Duodenal mucosa (tissue), 2 donors: ENCODE measurements at regions not wholly inside any gene's neighbourhood (a gene's known extent, or its start where the extent isn't known, plus 50 kb on each side); places are given as distances from the start of the nearest gene placed in this dataset.

Experiments used
- H3K27ac ChIP-seq: one replicate; pipeline ENCODE4 v1.7.0; 2013; ENCODE audit warnings: low read depth, low read length
- H3K27me3 ChIP-seq, 2 donors: one replicate each; pipeline ENCODE4 v1.7.0; 2013; ENCODE audit warnings: low read length in 2 of 2, control low read depth in 1 of 2; ENCODE audit not compliant: insufficient read depth in 2 of 2, control insufficient read depth in 1 of 2
- H3K36me3 ChIP-seq, 2 donors: one replicate each; pipeline ENCODE4 v1.7.0; 2013; ENCODE audit warnings: low read length in 2 of 2, control low read depth in 1 of 2; ENCODE audit not compliant: insufficient read depth in 2 of 2, control insufficient read depth in 1 of 2
- H3K4me1 ChIP-seq, 2 donors: one replicate each; pipeline ENCODE4 v1.7.0; 2013; ENCODE audit warnings: low read length in 2 of 2, control low read depth in 1 of 2; ENCODE audit not compliant: insufficient read depth in 2 of 2, control insufficient read depth in 1 of 2
- H3K4me3 ChIP-seq, 2 donors: one replicate each; pipeline ENCODE4 v1.7.0; 2013; ENCODE audit warnings: low read length in 2 of 2, low read depth in 1 of 2
- H3K9ac ChIP-seq, 2 donors: one replicate each; pipeline ENCODE4 v1.7.0; 2013; ENCODE audit warnings: low read length in 2 of 2, low read depth in 1 of 2
- H3K9me3 ChIP-seq, 2 donors: one replicate each; pipeline ENCODE4 v1.7.0; 2013; ENCODE audit warnings: low read length in 2 of 2, control low read depth in 1 of 2; ENCODE audit not compliant: control insufficient read depth in 1 of 2

DNA sequence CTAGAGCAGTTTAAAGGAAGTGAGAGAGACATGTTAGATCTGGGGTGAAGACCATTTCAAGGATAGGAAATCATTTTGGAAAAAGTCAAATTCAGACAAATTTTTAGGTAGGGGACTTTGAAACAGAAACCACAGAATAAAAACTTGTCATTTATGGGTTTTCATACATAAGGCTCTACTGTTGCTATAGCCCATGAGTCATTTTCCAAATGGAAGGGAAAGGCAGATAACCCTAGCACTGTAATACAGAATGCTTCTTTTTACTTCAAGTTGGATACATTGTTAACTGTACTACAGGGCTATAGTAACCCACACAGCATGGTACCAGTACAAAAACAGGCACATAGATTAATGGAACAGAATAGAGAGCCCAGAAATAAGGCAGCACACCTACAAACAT, 455.4 kb downstream of the EBF1 start:
- Histone ChIP-seq H3K9me3 (no peaks in the 10 kb centered on the region), H3K27me3 (no peaks in the 10 kb centered on the region), H3K4me3 (no peak overlapping the region), H3K36me3 (no peaks in the 10 kb centered on the region), H3K4me1 (peaks cover 0 to 3% of the 10 kb centered on the region in 2 donors), H3K9ac (no peak overlapping the region), H3K27ac (no peak overlapping the region)

- Histone ChIP-seq H3K27me3 (no peaks in the 10 kb centered on the region), H3K9me3 (no peaks in the 10 kb centered on the region), H3K4me3 (no peak overlapping the region), H3K4me1 (peaks cover 0 to 3% of the 10 kb centered on the region in 2 donors), H3K36me3 (no peaks in the 10 kb centered on the region), H3K9ac (no peak overlapping the region), H3K27ac (no peak overlapping the region)
Measured at GRCh38 chr5:158643840-158644239, 455.9 kb downstream of the EBF1 start.

DNA sequence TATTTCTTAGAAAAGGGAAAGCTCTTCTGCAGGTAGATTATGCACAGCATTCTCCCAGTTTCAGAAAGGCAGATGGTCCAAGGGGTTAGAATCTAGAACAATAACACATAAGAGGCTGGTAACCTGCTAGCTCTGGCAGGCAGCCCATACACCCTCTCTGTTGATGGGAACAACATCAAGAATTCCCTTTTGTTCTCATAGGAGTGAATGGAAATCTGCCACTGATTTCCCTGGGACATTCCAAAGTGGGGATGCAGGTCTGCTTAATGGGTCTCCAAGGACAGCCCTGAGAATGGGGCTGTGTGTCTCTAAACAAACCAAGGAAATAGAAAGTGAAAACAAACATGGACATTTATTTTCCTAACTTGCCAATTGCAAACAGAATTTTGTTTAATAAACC, 456.8 kb downstream of the EBF1 start:
- H3K4me1 ChIP-seq, result peaks cover 0 to 3% of the 10 kb centered on the region in 2 donors
- H3K9me3 ChIP-seq, result no peaks in the 10 kb centered on the region
- H3K27me3 ChIP-seq, result no peaks in the 10 kb centered on the region
- no peak overlapping the region for H3K27ac ChIP-seq
- H3K4me3 ChIP-seq, result no peak overlapping the region
- H3K9ac ChIP-seq, result no peak overlapping the region
- no peaks in the 10 kb centered on the region for H3K36me3 ChIP-seq

- Histone ChIP-seq H3K4me3 (no peak overlapping the region), H3K27ac (no peak overlapping the region), H3K9ac (no peak overlapping the region), H3K9me3 (no peaks in the 10 kb centered on the region), H3K36me3 (no peaks in the 10 kb centered on the region), H3K4me1 (peaks cover 0 to 3% of the 10 kb centered on the region in 2 donors), H3K27me3 (no peaks in the 10 kb centered on the region)
Measured at GRCh38 chr5:158641016-158641415, 458.7 kb downstream of the EBF1 start.

DNA sequence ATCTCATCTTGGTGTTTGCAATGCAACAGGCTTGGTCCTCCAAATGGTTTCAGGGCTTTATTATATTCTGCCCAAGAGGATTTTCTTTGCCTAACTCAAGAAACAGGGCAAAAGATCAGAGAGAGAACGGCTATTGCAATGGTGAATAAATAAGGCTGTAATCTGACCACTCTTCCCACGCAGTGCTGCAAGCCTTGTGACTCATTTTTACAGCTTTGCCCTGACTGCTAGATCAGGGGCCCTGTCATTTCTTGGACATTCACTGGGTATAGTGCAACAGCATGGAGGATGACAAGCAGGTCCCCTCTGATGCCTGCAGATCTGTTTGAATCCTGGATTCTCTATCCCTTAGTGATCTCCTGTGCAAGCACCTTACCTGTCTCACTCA, 459.1 kb downstream of the EBF1 start:
- Histone ChIP-seq H3K27me3 (no peaks in the 10 kb centered on the region), H3K9ac (no peak overlapping the region), H3K36me3 (no peaks in the 10 kb centered on the region), H3K27ac (no peak overlapping the region), H3K9me3 (no peaks in the 10 kb centered on the region), H3K4me3 (no peak overlapping the region), H3K4me1 (peaks cover 0 to 3% of the 10 kb centered on the region in 2 donors)

DNA sequence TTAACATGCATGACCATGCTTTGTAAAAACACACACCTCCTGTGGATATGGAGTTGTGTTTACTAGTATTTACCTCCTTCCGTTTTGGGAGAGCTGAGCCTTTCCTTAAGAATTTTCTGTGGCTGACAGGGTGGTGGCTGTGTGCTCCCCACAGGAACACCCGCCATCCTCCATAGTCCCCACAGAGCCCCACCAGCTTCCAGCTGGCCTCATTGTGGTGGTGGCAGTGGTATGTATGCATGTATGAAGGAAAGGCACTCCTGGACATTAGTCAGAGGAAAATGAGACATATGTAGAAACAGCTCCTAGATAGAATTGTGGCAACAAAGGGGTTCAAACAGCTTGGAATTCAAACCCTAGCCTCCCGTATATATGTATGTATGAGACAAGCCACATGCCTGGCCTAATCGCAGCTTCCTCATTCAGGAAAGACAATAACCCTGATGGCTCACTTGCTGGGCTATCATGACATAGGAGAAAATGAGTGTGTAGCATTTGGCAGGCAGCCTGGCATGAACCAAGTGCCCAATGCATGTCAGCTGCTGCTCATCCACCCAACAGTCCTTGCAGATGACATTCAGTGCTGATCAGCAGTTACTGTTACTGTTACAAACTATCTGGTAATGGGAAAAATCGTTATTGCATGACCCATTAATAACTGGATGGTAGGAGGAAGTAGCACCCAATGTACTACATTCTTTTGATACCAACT, 459.7 kb downstream of the EBF1 start:
- H3K27me3 ChIP-seq, result no peaks in the 10 kb centered on the region
- H3K9ac ChIP-seq, result no peak overlapping the region
- peaks cover 0 to 3% of the 10 kb centered on the region in 2 donors for H3K4me1 ChIP-seq
- no peaks in the 10 kb centered on the region for H3K36me3 ChIP-seq
- no peak overlapping the region for H3K4me3 ChIP-seq
- no peaks in the 10 kb centered on the region for H3K9me3 ChIP-seq
- no peak overlapping the region for H3K27ac ChIP-seq

- H3K27me3 ChIP-seq, result no peaks in the 10 kb centered on the region
- no peak overlapping the region for H3K27ac ChIP-seq
Measured at GRCh38 chr5:158638396-158638795, 461.3 kb downstream of the EBF1 start.

DNA sequence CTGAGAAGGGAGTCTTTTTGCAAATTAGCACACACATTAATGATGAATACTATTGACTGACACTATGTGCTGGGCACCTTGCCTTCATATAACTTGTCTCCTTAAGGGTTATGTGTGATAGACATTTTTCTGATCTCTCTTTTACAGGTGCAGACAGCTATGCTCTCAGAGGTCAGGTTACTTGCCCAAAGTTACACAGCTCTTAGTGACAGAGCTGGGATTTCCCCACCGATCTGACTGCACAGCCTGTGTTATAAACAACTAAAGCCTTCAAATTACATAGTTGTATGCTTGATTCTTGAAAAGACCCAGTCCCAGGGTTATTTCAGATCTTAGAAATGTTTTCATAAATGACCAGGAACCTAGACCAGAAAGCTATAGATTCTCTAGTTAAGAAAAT, 462.7 kb downstream of the EBF1 start:
- H3K4me1 ChIP-seq, result no peaks in the 10 kb centered on the region
- H3K36me3 ChIP-seq, result no peaks in the 10 kb centered on the region
- H3K4me3 ChIP-seq, result no peak overlapping the region
- no peaks in the 10 kb centered on the region for H3K9me3 ChIP-seq
- H3K9ac ChIP-seq, result no peak overlapping the region
- no peak overlapping the region for H3K27ac ChIP-seq
- H3K27me3 ChIP-seq, result no peaks in the 10 kb centered on the region

More at GRCh38 chr5:158638396-158638795, 461.3 kb downstream of the EBF1 start:
- Histone ChIP-seq H3K36me3 (no peaks in the 10 kb centered on the region), H3K4me3 (no peak overlapping the region), H3K9ac (no peak overlapping the region), H3K9me3 (no peaks in the 10 kb centered on the region), H3K4me1 (peaks cover 0 to 3% of the 10 kb centered on the region in 2 donors)

GRCh38 chr5:158635565-158635964, 464.2 kb downstream of the EBF1 start:
- no peak overlapping the region for H3K27ac ChIP-seq
- no peaks in the 10 kb centered on the region for H3K4me1 ChIP-seq
- no peaks in the 10 kb centered on the region for H3K36me3 ChIP-seq
- H3K4me3 ChIP-seq, result no peak overlapping the region
- H3K9ac ChIP-seq, result no peak overlapping the region
- no peaks in the 10 kb centered on the region for H3K27me3 ChIP-seq
- H3K9me3 ChIP-seq, result no peaks in the 10 kb centered on the region

DNA sequence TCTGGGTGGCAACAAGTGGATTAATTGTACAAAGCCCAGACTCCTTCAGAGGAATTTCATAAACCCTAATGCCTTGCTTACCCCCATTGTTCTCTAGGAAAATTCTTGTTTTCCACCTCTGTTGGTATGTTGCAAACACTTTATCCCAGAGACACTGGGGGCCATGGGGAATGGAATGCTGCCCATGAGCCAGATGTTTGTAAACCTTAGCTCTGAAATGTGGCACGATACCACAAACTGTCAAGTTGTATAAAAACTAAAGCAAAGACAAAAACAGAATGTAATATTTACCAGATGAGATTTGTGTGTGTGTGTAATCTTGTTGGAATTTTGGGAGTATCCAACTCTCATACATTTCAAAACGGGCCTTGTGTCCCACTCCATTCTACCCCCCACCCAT, 465.0 kb downstream of the EBF1 start:
- Histone ChIP-seq H3K9me3 (no peaks in the 10 kb centered on the region), H3K36me3 (no peaks in the 10 kb centered on the region), H3K27me3 (no peaks in the 10 kb centered on the region), H3K9ac (no peak overlapping the region), H3K27ac (no peak overlapping the region), H3K4me1 (no peaks in the 10 kb centered on the region), H3K4me3 (no peak overlapping the region)
